ENCODE measurements at regions not wholly inside any gene's neighbourhood (a gene's known extent, or its start where the extent isn't known, plus 50 kb on each side); places are given as distances from the start of the nearest gene placed in this dataset.

DNA sequence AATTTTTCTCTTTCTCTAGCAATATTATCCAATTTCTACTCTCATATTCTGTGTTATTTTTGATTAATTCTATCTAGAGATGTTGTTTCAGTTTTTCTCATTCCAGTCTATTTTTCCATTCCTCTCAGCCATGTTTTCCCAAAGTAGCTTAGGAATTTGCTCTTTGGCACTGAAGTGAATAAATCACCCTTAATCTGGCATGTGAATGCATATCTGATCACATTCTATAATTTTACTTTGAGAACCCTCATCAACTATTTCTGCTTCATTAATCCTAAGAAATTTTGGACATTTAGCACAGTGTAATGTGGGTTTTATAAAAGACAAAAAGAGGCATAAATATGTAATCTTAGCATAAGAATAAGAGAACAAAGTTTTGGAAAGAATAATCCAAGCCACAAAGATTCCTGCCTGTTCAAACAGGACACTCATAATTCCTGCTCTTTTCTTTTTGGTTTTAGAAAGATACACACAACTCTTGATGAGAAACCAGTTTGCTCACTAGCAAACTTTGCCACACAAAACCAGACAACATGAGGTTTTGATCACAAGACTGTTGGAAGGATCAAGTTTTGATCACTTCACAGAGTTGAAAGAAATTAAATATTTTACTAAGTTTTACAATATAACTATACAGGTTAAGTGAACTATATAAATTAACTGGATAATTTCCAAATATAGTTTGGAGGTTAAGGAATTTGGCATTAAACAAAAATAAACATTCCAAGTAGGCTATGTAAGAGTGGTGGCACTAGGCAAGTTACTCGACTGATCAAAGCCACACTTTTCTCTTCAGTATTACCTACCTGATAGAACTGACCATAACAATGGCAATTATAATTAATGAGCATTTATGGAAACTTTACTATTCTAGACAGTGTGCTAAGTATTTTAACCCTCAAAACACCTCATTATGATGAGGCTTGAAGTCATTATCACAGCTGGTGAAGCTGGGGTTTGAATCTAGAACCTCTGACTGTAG lies 226.6 kb upstream of the TMTC1 start:
- Histone ChIP-seq H3K27ac (no peak overlapping the region), H3K4me3 (no peak overlapping the region)

DNA sequence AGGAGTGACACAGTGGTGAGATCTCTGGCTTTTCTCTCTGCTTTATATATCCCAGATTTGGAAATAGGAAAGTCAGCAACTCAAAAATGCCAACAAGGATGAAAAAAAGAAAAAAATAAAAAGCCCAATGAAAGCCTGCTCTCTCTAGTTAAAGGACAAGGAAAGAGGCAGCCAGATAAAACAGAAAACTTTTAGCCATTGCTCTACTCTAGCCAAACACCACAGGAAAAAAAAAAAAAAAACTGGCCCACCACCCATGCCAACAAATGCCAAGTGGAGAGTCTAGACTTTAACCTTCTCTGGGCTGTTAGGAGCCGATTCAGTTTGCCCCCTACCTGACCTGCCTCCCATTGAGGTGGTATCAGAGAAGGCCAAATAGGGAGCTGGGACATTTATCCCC lies 222.3 kb upstream of the TMTC1 start:
- Histone ChIP-seq H3K4me3 (no peak overlapping the region), H3K27ac (no peak overlapping the region)

DNA sequence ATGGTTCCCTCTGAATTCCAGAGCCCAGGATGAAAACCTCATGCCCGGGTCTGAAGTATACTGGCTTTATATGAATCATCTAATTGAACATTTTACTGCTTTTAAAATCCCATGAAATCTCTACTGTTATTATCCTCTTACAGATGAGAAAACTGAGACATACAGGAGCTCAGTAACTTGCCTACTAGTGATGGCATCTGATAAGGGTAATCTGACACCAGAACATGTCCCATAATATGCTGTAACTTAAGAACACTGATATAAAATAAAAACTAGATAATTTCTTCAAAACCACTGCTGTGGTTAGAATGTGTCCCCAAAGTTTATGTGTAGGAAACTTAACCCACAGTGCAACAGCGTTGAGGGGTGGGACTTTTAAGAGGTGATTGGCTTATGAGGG lies 219.6 kb upstream of the TMTC1 start:
- no peak overlapping the region for H3K27ac ChIP-seq
- no peak overlapping the region for H3K4me3 ChIP-seq

DNA sequence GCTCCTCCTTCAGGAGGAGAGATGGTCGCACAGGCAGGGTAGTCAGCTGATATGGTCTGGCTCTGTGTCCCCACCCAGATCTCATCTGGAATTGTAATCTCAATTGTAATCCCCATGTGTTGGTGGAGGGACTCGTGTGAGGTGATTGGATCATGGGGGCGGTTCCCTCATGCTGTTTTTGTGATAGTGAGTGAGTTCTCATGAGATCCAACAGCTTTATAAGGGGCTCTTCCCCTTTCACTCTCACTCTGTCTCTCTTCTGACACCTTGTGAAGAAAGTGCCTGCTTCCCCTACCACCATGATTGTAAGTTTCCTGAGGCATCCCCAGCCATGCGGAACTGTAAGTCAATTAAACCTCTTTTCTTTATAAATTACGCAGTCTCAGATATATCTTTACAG lies 218.9 kb upstream of the TMTC1 start:
- no peak overlapping the region for H3K27ac ChIP-seq
- H3K4me3 ChIP-seq: no peak overlapping the region

DNA sequence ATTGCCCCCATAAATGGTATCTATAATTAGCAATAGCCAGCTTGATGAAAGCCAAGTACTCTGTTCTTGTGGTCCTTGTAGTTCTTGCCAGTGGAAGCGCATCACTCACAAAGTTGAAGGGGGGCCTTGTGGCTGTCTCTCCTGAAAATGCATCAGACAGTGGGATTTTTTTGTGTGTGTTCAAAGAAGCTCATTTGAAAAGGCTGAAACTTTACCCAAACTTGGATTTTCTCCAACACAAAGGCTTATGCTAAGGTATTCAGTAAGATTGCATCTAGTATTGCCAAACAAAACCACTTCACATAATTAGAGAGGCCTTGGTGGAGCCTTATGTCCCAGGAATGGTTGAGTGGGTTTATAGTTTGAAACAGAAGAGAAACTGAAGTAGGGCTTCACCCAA lies 216.7 kb upstream of the TMTC1 start:
- Histone ChIP-seq H3K27ac (no peak overlapping the region), H3K4me3 (no peak overlapping the region)

DNA sequence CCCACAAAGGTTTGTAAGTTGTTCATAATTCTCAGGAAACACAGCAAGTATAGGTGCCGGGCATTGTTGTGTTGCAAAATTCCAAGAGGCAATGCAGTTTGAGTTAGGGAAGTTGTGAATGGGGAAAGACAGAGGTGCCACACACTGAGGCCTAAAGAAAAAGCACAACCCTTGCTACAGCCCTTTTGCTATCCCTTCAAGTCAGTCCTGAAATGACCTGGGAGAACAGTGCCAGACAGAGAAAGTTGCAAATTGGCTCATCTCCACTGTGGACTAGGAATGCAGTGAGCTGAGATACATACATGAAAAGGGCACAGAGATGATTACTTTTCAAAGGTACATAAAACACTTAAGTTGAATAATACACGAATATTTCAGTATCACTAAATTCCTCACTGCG lies 213.3 kb upstream of the TMTC1 start:
- Histone ChIP-seq H3K27ac (no peak overlapping the region), H3K4me3 (no peak overlapping the region)

DNA sequence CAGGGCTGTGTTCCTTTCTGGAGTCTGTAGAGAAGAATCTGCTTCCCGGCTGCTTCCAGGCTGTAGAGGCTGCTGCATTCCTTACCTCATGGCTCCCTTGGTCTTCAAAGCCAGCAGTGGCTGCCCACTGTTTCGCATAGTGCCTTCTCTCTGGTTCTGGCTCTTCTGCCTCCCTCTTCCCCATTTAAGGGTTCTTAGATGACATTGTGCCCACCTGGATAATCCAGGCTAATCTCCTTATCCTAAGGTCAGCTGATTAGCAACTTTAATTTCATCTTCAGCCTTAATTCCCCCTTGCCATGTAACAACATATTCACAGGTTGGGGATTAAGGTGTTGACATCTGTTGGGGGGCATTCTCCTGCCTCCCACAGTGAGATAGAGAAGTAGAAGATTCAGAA lies 208.6 kb upstream of the TMTC1 start:
- Histone ChIP-seq H3K27ac (no peak overlapping the region), H3K4me3 (no peak overlapping the region)

DNA sequence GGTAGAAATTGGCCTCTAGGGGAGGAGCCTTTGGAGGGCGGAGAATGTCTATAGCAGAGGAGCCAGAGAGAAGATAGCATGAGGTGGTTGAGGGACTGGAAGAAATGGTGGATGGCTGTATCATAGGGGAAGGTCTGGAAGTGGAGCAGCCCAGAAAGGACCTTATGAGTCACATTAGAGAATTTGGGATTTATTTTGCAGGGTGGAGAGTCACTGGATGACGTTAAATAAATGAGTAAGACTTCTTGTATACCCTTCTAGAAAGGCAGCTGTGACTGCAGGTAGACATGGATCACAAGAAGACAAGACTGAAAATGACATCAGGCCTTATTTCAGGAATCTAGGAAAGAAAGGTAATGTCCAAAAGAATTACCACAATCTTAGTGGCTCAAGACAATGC lies 208.2 kb upstream of the TMTC1 start:
- Histone ChIP-seq H3K27ac (no peak overlapping the region), H3K4me3 (no peak overlapping the region)

DNA sequence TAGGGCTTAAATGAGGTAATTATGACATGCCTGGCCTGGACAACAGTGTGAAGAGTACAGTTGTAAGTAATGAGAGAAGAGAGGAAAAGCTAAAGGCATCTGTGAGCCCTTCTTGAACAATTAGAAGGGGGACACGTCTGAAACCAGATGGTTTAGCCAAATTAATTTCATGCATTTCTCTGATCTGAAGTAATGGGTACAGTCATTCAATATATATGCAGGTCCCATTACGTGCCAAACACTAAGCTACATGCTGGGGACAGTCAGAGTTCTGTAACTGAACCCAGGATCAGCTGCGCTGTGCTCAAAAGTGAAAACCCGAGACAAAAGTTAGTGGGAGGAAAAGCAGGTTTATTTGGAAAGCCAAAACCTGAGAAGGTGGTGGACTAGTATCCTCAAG lies 207.2 kb upstream of the TMTC1 start:
- H3K4me3 ChIP-seq: no peak overlapping the region

DNA sequence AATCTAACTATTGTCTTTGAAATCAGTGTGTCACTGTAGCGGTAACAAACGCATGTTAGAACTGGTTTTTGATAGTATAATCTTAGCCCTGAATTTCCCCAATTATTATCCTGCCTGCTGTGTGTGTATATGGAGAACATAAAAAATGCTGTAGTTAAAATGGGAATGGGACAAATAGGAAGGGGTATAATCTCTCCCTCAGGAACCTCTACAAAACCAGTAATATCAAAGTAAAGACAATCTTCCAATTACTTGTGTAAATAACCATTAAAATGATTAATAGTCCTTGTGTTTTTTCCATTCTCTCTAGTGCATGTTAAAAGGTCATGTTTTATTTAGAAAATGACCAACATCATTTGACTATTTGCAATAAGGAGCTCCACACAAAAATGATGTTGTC lies 200.1 kb upstream of the TMTC1 start:
- Histone ChIP-seq H3K27ac (no peak overlapping the region), H3K4me3 (no peak overlapping the region)

More for the DNA sequence above, 207.2 kb upstream of the TMTC1 start:
- H3K27ac ChIP-seq: no peak overlapping the region

DNA sequence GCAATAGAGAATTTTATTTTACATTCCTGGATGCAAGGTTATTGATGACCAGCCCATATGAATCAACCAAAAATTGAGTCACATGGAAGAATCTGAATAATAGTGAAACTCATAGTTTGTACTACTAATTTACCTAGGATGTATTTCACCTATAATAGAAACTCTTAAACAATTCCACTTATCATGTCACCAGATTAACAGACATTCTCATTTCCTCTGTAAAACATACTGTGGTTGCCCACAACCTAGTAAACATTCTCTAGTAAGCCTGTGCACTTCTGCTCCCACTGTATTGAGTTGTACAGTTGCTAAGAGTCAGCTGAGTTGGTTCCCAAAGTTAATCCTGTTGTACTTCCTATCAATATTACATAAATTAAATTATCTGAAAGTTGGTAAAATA lies 196.6 kb upstream of the TMTC1 start:
- no peak overlapping the region for H3K4me3 ChIP-seq
- H3K27ac ChIP-seq: no peak overlapping the region

DNA sequence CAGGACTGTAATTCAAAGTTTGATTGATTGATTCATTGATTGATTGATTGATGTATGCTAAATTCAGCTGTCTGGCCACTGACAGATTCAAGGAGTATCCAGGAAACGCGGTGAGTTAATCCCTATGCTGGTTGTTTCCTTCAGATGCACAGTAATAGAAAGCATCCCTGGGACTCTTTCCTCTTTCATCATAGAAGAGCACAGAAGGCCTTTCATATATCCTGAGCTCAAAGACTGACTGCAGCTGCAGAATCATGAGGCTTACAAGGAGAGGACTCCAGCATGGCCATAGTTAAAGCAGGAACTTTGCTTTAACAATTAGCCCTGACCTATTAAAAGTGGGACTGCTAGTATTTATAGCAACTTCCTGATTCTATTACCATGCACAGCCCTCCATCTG lies 187.7 kb upstream of the TMTC1 start:
- no peak overlapping the region for H3K27ac ChIP-seq
- H3K4me3 ChIP-seq: no peak overlapping the region

DNA sequence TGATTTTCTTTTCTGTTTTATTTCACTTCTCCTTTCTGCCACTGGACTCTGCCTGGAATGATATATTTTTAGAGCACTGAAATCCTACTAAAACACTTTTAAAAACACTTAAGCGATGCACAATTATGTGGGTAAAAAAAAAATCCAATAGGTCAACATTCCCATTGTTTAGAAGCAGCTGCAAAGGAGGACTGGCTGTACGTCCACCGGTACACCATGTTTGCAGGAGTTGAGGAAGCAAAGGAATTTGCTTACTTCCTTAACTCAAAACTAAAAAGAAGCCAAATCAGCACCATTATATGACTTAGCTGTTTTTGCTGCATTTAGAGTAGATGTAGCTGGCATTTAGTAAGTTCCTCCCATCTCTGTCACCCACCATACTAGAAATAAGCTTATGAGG lies 186.8 kb upstream of the TMTC1 start:
- H3K4me3 ChIP-seq: no peak overlapping the region
- no peak overlapping the region for H3K27ac ChIP-seq

DNA sequence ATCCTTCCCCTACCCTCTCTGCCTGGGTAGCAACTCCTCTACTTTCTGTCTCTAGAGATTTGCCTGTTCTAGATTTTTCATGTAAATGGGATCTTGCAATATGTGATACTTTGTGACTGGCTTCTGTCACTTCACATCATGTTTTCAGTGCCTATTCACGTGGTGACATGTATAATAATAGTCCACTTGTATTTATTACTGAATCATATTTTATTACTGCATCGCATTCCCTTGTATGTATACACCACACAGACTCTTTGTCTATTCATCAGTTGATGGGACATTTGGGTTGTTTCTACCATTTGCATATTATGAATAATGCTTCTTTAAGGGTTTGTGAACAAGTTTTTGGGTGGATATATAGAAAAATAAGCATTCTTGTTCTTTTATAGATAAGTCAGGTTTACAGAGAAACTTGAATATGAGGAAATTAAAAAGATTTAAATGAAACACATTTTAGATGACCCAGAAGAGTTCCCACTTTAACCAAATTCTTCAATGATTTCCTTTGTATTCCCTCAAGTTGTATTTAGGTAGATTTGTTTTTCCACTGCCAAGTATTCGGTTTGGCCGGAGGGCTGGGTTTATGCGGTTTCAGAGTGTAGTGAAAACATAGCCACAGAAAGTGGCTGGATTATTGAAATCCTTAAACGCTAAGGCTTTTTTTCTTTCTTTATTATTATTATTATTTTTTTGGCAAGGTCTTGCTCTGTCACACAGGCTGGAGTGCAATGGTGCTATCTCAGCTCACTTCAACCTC lies 178.7 kb upstream of the TMTC1 start:
- H3K27ac ChIP-seq: no peak overlapping the region
- no peak overlapping the region for H3K4me3 ChIP-seq

DNA sequence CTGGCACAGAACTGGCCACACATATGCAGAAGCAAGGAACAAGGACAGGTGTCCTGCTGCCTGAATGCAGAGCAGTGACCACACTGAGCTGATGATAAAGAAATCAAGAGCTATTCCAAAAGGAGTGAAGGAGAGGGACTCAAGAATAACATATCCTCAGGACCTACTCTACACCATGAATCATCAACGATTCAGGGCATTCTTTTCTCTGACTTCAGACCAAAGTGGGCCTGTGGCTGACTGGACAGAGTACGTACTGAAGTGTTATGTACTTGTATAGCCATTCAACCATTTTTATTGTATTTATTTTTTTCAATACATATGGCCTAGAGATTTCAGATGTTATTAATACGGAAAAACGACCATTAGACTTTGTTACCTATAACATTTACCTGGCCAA lies 177.5 kb upstream of the TMTC1 start:
- no peak overlapping the region for H3K4me3 ChIP-seq
- no peak overlapping the region for H3K27ac ChIP-seq

DNA sequence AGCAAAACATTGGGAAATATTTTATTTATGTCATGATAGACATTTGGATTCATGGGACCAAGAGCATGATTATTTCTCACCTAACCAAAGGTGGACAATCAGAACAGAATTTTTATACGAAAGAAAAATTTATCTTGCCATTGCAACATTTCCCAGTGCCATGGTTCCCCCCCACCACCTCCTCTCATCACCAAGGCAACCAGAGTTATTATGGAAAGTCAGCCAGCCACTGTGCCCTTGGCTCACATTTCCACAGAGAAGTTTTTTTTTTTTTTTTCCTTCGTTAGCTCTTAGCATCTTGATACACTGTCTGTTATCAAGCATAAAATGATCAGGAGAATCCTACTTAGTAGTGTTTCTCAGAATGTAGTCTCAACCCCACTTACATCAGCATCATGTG lies 176.4 kb upstream of the TMTC1 start:
- H3K4me3 ChIP-seq: no peak overlapping the region
- no peak overlapping the region for H3K27ac ChIP-seq

DNA sequence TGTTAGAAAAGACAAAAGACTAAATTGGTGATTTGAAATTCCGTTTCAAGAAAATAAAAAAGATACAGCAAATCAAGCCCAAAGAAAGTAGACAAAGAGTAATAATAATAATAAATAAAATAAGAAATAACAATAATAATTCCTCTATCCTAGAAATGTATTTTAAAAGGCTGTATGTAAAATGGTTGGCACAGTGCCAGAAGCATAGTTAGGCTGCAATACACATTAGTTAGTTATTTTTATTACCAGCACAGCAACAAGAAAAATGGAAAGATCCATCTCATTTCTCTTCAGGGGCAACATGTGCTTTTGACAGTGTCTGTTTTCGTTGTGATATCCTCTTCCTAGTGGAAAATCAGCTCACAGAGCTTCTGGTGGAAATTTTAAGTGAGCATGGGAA lies 174.1 kb upstream of the TMTC1 start:
- Histone ChIP-seq H3K27ac (no peak overlapping the region), H3K4me3 (no peak overlapping the region)

DNA sequence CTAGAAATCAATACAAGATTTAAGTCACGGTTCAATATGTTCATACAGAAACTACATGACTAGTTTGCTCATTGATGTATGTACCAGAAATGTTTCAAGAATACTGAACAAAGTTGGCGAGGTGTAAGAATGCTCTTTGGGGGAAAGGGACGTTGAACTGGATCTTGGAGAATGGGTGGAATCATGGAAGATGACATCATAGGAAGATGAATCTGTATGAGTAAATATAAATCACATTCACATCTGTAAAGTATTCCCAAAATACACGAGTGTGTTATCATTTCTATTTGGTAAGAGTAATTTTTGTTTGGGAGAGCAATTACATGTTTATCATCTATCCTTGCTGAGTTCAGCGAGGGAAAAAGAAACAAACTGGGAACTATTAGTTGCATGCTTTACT lies 162.2 kb upstream of the TMTC1 start:
- no peak overlapping the region for H3K4me3 ChIP-seq
- H3K27ac ChIP-seq: no peak overlapping the region

DNA sequence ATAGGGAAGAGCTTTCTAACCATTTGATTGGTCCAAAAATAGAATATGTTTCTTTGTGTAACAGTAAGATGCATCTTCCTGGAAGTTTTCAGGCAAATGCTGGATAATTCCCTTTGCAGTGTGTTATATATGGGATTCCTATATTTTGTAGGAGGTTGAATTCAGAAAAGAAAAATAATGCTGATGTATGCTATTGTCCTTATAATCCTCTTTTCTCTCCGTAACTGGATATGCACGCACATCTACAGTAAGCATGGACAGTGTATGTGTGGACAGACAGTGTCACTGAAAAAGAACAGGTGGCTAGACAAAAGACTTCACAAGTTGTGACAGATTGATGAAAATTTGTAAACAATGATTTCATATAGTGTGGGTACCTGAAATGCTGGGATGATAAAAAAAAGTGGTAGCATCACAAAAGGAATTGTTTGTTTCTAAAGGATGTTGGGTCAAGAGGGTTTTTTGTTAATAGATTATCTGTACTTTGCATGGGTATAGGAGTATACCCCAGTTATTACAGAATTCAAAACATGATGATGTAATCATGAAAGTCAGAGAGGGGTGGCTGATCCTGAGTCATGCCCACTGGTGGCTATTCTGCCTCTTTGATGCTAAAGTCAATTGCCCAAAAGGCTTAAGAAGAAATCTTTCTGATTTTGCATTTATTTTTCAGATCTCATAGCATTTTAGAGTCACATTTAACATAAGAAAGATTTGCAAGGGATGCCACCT lies 160.7 kb upstream of the TMTC1 start:
- Histone ChIP-seq H3K4me3 (no peak overlapping the region), H3K27ac (no peak overlapping the region)

DNA sequence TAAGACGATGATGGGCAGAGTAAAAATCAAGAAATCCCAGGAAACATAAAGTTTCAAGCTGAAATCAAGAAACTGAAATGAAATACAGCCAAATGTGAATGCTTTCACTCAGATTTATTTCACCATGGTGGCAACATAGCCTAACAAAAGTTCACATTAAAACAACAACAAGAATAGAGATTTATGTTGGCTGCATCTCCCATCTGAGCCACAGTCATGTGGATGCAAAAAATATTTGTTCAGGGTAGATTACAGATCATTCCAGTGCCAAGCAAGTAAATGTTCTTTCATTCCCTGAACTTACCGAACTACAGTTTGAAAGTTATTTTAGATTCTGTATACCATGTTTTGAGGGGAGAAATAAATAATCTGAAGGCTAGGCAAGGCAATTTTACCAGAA lies 159.9 kb upstream of the TMTC1 start:
- H3K27ac ChIP-seq: no peak overlapping the region
- no peak overlapping the region for H3K4me3 ChIP-seq

DNA sequence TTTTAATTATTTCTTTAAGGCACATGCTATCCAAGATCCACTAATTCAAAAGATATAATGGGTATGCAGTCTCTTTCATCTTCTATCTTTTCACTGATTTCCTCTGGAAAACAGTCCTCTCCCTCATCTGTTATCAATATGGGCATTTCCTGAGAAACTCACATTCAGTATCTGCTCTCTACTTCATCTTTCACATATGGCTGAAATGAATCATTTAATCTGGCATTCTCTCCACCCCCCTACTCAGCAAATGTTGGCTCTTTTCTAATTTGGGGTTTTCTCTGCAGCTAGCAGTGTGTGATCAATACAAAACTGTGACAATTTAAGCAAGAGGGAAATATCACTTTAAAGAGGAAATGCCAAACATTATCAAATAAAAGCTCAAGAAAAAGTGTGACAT lies 157.1 kb upstream of the TMTC1 start:
- H3K4me3 ChIP-seq: no peak overlapping the region
- no peak overlapping the region for H3K27ac ChIP-seq

All from skin epidermis (tissue), 12 donors.